Muscle of arm (tissue), 1 donor: ENCODE measurements at regions not wholly inside any gene's neighbourhood (a gene's known extent, or its start where the extent isn't known, plus 50 kb on each side); places are given as distances from the start of the nearest gene placed in this dataset.
"Not testable (repeated sequence)": the region's sequence is repeated elsewhere in the genome, so short reads cannot be mapped to it uniquely, and the experiment has no call there.

ENCODE experiments used
- DNase-seq: peaks from one replicate; pipeline ENCODE4 v3.0.0-alpha.2; 2013

- no peak for DNase-seq
Measured at GRCh38 chr18:73452866-73453265, 585.1 kb upstream of the NETO1 start.

- DNase-seq, result no peak
Measured at GRCh38 chr18:73446502-73446901, 578.7 kb upstream of the NETO1 start.

GRCh38 chr18:73431620-73432019 is 563.8 kb upstream of the NETO1 start:
- no peak for DNase-seq

GRCh38 chr18:73421010-73421409 is 553.2 kb upstream of the NETO1 start:
- no peak for DNase-seq

- DNase-seq, result no peak
Measured at GRCh38 chr18:73419531-73419930, 551.7 kb upstream of the NETO1 start.

GRCh38 chr18:73414598-73414997 is 546.8 kb upstream of the NETO1 start:
- DNase-seq, result no peak

- DNase-seq, result no peak
Measured at GRCh38 chr18:73414069-73414468, 546.3 kb upstream of the NETO1 start.

GRCh38 chr18:73409242-73409641 is 541.5 kb upstream of the NETO1 start:
- DNase-seq, result no peak

- no peak for DNase-seq
Measured at GRCh38 chr18:73408469-73408868, 540.7 kb upstream of the NETO1 start.

- DNase-seq, result peak; percentile 18
Measured at GRCh38 chr18:73407506-73407905, 539.7 kb upstream of the NETO1 start.

- DNase-seq, result no peak
Measured at GRCh38 chr18:73384246-73384645, 516.5 kb upstream of the NETO1 start.

GRCh38 chr18:73381699-73382036 is 513.9 kb upstream of the NETO1 start:
- no peak for DNase-seq

- DNase-seq, result no peak
Measured at GRCh38 chr18:73381016-73381698, 513.4 kb upstream of the NETO1 start.

- DNase-seq, result no peak
Measured at GRCh38 chr18:73366713-73367112, 498.9 kb upstream of the NETO1 start.

- no peak for DNase-seq
Measured at GRCh38 chr18:73365018-73365417, 497.2 kb upstream of the NETO1 start.

GRCh38 chr18:73355121-73355520 is 487.3 kb upstream of the NETO1 start:
- no peak for DNase-seq

- no peak for DNase-seq
Measured at GRCh38 chr18:73352546-73352945, 484.8 kb upstream of the NETO1 start.

- DNase-seq, result no peak
Measured at GRCh38 chr18:73340135-73340977, 472.6 kb upstream of the NETO1 start.

- no peak for DNase-seq
Measured at GRCh38 chr18:73331212-73331772, 463.5 kb upstream of the NETO1 start.

- DNase-seq, result not testable (repeated sequence)
Measured at GRCh38 chr18:73330106-73330505, 462.3 kb upstream of the NETO1 start.

GRCh38 chr18:73324187-73324831 is 456.5 kb upstream of the NETO1 start:
- DNase-seq, result not testable (repeated sequence)

GRCh38 chr18:73318739-73319479 is 451.1 kb upstream of the NETO1 start:
- DNase-seq, result no peak
